HCEC 1CT (cell line): ENCODE measurements at regions not wholly inside any gene's neighbourhood (a gene's known extent, or its start where the extent isn't known, plus 50 kb on each side); places are given as distances from the start of the nearest gene placed in this dataset.
"Not testable (repeated sequence)": the region's sequence is repeated elsewhere in the genome, so short reads cannot be mapped to it uniquely, and the experiment has no call there.

ENCODE experiments used
- DNase-seq: peaks from one replicate; pipeline ENCODE4 v3.0.0-alpha.2; 2017

DNA sequence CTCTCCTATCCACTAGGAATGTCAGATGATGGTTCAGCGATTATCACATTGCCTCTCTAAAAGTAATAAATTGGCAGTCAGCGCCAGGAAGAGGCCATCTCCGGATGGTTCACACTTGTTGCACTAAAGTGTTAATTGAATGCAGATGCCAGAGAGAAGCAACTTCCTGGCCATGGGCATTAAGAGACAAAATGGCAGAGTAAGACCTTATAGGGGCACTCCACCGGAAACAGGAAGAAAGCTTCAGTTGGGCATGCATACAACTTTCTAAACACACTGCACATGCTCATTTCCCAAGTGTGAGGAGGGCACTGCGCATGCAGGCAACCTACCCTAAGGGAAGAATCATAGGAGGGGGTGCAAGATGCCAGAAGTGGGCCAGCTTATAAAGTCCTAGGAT lies 71.7 kb upstream of the AUTS2 start:
- DNase-seq, result no peak

DNA sequence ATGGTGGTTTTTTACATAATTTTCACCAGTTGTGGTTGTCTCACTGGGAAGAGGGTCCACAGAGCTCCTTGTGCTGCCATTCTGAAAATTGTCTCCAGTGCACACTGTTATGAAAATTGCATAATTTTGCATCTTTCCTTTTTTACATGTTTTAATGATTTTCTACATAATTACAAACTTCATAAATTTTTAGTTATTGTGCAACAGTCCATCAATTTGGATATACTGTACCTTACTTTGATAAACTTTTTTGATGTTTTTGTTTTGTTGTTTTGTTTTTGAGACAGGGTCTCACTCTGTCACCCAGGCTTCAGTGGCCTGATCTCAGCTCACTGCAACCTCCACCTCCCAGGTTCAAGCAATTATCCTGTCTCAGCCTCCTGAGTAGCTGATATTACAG lies 70.6 kb upstream of the AUTS2 start:
- DNase-seq, result no peak

DNA sequence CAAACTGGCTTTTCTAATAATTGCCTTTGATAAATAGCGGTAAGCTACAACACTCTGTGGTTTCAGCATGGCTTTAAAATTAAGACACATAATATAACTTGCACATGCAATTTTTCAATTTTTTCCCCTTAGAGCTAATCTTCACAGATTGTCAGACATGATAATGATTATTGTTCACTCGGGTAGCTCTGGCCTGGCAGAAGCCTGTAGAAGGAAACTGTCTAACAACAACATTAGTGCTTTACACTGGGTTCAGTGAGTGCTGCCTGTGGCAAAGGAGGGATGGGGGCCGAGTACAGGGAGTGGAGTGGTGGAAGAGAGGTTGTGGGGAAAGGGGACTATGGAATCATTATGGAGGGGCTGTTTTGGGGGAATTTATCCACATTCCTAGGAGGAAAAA lies 67.2 kb upstream of the AUTS2 start:
- DNase-seq, result no peak

DNA sequence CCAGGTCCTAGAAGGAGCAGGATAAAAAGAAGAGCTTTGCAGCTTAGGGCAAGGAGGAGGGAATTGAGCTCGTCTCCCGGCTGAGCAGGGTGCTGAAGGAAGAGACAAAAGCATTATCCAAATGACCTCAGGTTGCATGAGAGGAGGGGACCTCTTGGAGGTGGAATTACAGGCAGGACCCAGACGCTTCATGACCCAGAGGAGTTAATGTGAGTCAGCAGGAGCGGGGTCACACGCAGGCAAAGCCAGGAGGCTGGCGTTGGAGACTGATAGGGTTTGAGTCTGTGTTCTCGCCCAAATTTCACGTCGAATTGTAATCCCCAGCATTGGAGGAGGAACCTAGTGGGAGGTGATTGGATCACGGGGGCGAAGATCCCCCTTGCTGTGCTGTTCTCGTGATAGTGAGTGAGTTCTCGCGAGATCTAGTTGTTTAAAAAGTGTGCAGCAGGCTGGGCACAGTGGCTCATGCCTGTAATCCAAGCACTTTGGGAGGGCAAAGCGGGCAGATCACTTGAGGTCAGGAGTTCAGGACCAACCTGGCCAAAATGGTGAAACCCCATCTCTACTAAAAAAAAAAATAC lies 63.7 kb upstream of the AUTS2 start:
- no peak for DNase-seq

DNA sequence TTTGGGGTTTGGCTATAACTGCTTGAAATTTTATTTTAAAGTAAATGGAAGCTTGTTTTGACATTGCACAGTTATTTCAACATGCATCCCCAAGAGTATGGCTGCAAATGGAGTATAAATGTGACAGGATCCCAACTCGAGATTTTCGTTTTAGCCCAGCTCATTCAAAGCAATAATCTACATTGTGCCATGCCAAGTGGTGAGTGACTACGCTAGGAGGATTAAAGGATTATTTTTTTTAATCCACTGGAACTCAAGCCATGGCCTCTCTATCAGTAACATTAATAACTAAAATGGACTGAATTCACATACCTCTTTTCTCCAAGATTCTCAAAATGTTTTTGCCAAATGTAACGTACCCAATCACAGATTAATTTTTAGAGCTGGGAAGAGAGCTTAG lies 60.6 kb upstream of the AUTS2 start:
- no peak for DNase-seq

DNA sequence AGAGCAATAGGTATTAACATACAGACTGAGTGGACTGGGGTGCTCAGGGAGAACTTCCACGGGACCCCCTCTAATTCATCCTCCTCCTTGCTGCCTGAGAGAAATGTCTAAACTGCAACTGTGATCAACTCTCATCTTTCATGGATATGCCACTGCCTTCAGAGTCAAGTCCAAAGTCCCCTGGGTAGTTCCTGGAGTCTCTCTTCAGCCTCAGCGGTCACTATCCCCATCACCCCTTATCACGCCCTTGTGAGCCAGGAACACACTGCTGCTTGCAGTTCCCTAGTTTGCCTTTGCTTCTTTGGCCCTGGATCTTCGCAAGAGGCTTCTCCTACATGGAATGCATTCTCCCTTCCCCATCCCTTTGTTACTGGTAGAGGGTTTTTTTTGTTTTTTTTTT lies 58.7 kb upstream of the AUTS2 start:
- DNase-seq, result no peak

DNA sequence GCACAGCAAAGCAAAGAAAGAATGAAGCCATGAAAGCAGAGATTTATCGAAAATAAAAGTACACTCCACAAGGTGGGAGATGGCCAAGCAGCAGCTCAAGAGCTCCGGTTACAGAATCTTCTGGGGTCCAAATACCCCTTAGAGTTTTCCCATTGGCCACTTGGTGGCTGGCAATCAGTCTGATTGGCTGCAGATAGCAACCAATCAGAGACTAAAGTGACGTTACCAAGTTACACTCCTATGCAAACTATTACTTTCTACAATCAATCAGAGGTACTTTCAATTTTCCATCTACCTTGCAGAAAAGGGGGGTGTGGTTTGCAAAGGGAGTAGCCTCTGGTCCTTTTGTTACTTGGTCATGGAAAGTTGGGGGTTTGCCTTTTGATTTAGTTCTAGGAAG lies 58.0 kb upstream of the AUTS2 start:
- no peak for DNase-seq

DNA sequence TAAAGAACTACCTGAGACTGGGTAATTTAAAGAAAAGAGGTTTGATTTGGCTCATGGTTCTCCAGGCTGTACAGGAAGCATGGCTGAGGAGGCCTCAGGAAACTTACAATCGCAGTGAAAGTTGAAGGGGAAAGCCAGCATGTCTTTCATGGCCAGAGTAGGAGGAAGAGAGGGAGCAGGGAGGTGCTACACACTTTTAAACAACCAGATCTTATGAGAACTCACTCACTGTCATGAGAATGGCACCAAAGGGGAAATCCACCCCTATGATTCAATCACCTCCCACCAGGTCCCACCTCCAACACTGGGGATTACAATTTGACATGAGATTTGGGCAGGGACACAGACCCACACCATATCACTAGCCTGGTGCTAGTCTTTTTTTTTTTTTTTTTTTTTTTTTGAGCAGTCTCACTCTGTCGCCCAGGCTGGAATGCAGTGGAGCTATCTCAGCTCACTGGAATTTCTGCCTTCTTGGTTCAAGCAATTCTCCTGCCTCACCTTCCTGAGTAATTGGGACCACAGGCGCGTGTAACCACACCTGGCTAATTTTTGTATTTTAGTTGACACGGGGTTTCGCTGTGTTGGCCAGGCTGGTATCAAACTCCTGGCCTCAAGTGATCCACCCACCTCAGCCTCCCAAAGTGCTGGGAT lies 56.4 kb upstream of the AUTS2 start:
- DNase-seq, result not testable (repeated sequence)

DNA sequence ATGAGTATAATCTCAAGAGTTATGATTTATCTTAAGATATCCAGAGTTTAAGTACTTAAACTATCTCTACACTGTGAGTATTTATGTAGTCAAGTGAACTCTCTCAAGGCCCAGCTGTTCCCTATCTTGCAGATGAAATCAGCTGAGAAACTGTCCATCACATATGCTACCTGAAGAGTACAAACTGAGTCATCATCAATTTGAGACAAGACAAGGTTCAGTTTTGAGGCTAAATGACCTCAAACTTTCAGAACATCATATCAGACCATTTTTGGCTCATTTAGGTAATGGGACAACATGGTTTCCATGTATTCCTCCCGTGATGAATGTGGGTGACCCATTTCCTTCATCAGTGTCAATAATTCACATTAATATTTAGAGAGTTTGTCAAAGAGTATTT lies 53.1 kb upstream of the AUTS2 start:
- DNase-seq, result no peak
